ENCODE measurements at regions not wholly inside any gene's neighbourhood (a gene's known extent, or its start where the extent isn't known, plus 50 kb on each side); places are given as distances from the start of the nearest gene placed in this dataset.

GRCh38 chr1:88208389-88208788 is 475.7 kb upstream of the PKN2 start:
- TF ChIP-seq POLR2A (IDR thresholded peaks at IDR 0.05) (no peak), POLR2AphosphoS5 (IDR thresholded peaks at IDR 0.05) (no peak), CTCF (IDR thresholded peaks at IDR 0.05) (no peak), EP300 (IDR thresholded peaks at IDR 0.05) (no peak)

Data from suprapubic skin (tissue), 4 donors.